Medulla oblongata (tissue), 1 donor: ENCODE measurements at regions not wholly inside any gene's neighbourhood (a gene's known extent, or its start where the extent isn't known, plus 50 kb on each side); places are given as distances from the start of the nearest gene placed in this dataset.

Source experiments
- DNase-seq: peaks from one replicate; pipeline ENCODE4 v3.0.0-alpha.2; 2015; ENCODE audit errors: extremely low spot score

GRCh38 chr3:132236701-132237651 is 80.2 kb upstream of the ACP3 start:
- no peak for DNase-seq

GRCh38 chr3:132237652-132238032 is 79.6 kb upstream of the ACP3 start:
- DNase-seq: no peak

GRCh38 chr3:132239587-132239986 is 77.6 kb upstream of the ACP3 start:
- DNase-seq: no peak

- DNase-seq: no peak
These were observed 75.3 kb upstream of the ACP3 start for GRCh38 chr3:132241776-132242514.

- DNase-seq: no peak
These were observed 74.4 kb upstream of the ACP3 start for GRCh38 chr3:132242790-132243189.

- no peak for DNase-seq
These were observed 71.6 kb upstream of the ACP3 start for GRCh38 chr3:132245552-132246142.

GRCh38 chr3:132246212-132246611 is 71.0 kb upstream of the ACP3 start:
- no peak for DNase-seq

GRCh38 chr3:132247211-132247610 is 70.0 kb upstream of the ACP3 start:
- no peak for DNase-seq

- no peak for DNase-seq
These were observed 68.7 kb upstream of the ACP3 start for GRCh38 chr3:132248490-132248889.

- peak; percentile 72 for DNase-seq
These were observed 63.8 kb upstream of the ACP3 start for GRCh38 chr3:132253262-132253878.

- DNase-seq: no peak
These were observed 63.0 kb upstream of the ACP3 start for GRCh38 chr3:132254076-132254755.

GRCh38 chr3:132255041-132255745 is 62.0 kb upstream of the ACP3 start:
- DNase-seq: no peak

GRCh38 chr3:132256989-132257388 is 60.2 kb upstream of the ACP3 start:
- peak; percentile 76 for DNase-seq

GRCh38 chr3:132261506-132261905 is 55.7 kb upstream of the ACP3 start:
- no peak for DNase-seq

GRCh38 chr3:132262305-132262704 is 54.9 kb upstream of the ACP3 start:
- DNase-seq: no peak

- no peak for DNase-seq
These were observed 54.3 kb upstream of the ACP3 start for GRCh38 chr3:132262956-132263355.

GRCh38 chr3:132265028-132265427 is 52.2 kb upstream of the ACP3 start:
- no peak for DNase-seq

GRCh38 chr3:132265488-132265887 is 51.7 kb upstream of the ACP3 start:
- DNase-seq: no peak

GRCh38 chr3:132267391-132267993 is 49.7 kb upstream of the ACP3 start:
- DNase-seq: no peak
